Lower leg skin (tissue), 3 donors: ENCODE measurements at regions not wholly inside any gene's neighbourhood (a gene's known extent, or its start where the extent isn't known, plus 50 kb on each side); places are given as distances from the start of the nearest gene placed in this dataset.

Experiments
- CTCF ChIP-seq, 3 donors: fragments of 450-650 bp; IDR thresholded peaks; one replicate each; pipeline ENCODE4 v1.5.1; 2016; ENCODE audit warnings: antibody characterized with exemption in 3 of 3, mild to moderate bottlenecking in 3 of 3, moderate library complexity in 2 of 3
- POLR2A ChIP-seq, 2 donors: fragments of 450-650 bp; IDR thresholded peaks; one replicate each; pipeline ENCODE4 v1.6.1; 2016 to 2017; ENCODE audit warnings: antibody characterized with exemption in 2 of 2, mild to moderate bottlenecking in 1 of 2, moderate library complexity in 1 of 2

- TF ChIP-seq CTCF (IDR thresholded peaks at IDR 0.05) (no peak), POLR2A (IDR thresholded peaks at IDR 0.05) (no peak)
Observed at GRCh38 chr12:33718631-33719030, 279.0 kb upstream of the SYT10 start.
